Stimulated activated naive CD8-positive, alpha-beta T cell treated with anti-CD3 and anti-CD28 coated beads, Interleukin-15, amount 100 ng/mL, for 72 hours (primary cell): ENCODE measurements at regions not wholly inside any gene's neighbourhood (a gene's known extent, or its start where the extent isn't known, plus 50 kb on each side); places are given as distances from the start of the nearest gene placed in this dataset.

Experiments used
- ATAC-seq: fragments of 150-1000 bp; cut with Tn5 transposase; 2 replicates; pipeline ENCODE4 v1.10.0; 2021; ENCODE audit warnings: mild to moderate bottlenecking, moderate library complexity
- DNase-seq, 2 donors: peaks; one replicate each; pipeline ENCODE4 v3.0.0; 2021 to 2022
- H3K27ac Mint-ChIP-seq, 2 donors: one replicate each; pipeline ENCODE4 v1.8.0; 2022; ENCODE audit warnings: mild to moderate bottlenecking in 2 of 2, mixed read lengths in 2 of 2, moderate library complexity in 2 of 2
- H3K27me3 Mint-ChIP-seq: one replicate; pipeline ENCODE4 v1.8.0; 2022; ENCODE audit warnings: mixed read lengths
- H3K4me1 Mint-ChIP-seq: one replicate; pipeline ENCODE4 v1.8.0; 2022; ENCODE audit warnings: mild to moderate bottlenecking, mixed read lengths
- H3K4me3 Mint-ChIP-seq, 2 donors: one replicate each; pipeline ENCODE4 v1.8.0; 2022; ENCODE audit warnings: mild to moderate bottlenecking in 2 of 2, mixed read lengths in 2 of 2, moderate library complexity in 1 of 2
- H3K9me3 Mint-ChIP-seq, 2 donors: one replicate each; pipeline ENCODE4 v1.8.0; 2022; ENCODE audit warnings: mixed read lengths in 2 of 2

- no peak overlapping the region for H3K4me3 Mint-ChIP-seq
- ATAC-seq (no peak), DNase-seq (no peak)
- no peak overlapping the region for H3K27ac Mint-ChIP-seq
- no peaks in the 10 kb centered on the region for H3K27me3 Mint-ChIP-seq
- H3K4me1 Mint-ChIP-seq, result no peaks in the 10 kb centered on the region
- H3K9me3 Mint-ChIP-seq, result no peaks in the 10 kb centered on the region
Observed at GRCh38 chr7:84811362-84811761, 375.5 kb downstream of the SEMA3D start.

GRCh38 chr7:84809877-84810276, 377.0 kb downstream of the SEMA3D start:
- DNase-seq (no peak), ATAC-seq (no peak)
- Mint-ChIP-seq H3K27ac (peak overlapping the region in 1 of 2 donors; percentile 5), H3K4me3 (no peak overlapping the region), H3K4me1 (no peaks in the 10 kb centered on the region), H3K27me3 (no peaks in the 10 kb centered on the region), H3K9me3 (no peaks in the 10 kb centered on the region)

GRCh38 chr7:84803979-84804378, 382.9 kb downstream of the SEMA3D start:
- DNase-seq (no peak), ATAC-seq (no peak)
- no peak overlapping the region for H3K27ac Mint-ChIP-seq
- no peaks in the 10 kb centered on the region for H3K27me3 Mint-ChIP-seq
- H3K4me3 Mint-ChIP-seq, result no peak overlapping the region
- H3K4me1 Mint-ChIP-seq, result no peaks in the 10 kb centered on the region
- H3K9me3 Mint-ChIP-seq, result no peaks in the 10 kb centered on the region

- Mint-ChIP-seq H3K9me3 (peaks cover 5 to 11% of the 10 kb centered on the region in 2 donors), H3K4me1 (no peaks in the 10 kb centered on the region), H3K4me3 (no peak overlapping the region), H3K27ac (no peak overlapping the region), H3K27me3 (no peaks in the 10 kb centered on the region)
- DNase-seq, result no peak
- ATAC-seq, result no peak
Observed at GRCh38 chr7:84801396-84801795, 385.5 kb downstream of the SEMA3D start.

GRCh38 chr7:84800846-84801245, 386.0 kb downstream of the SEMA3D start:
- Mint-ChIP-seq H3K27ac (no peak overlapping the region), H3K4me3 (no peak overlapping the region), H3K9me3 (peaks cover 5 to 13% of the 10 kb centered on the region in 2 donors), H3K27me3 (no peaks in the 10 kb centered on the region), H3K4me1 (no peaks in the 10 kb centered on the region)
- no peak for ATAC-seq
- no peak for DNase-seq

GRCh38 chr7:84799106-84799505, 387.8 kb downstream of the SEMA3D start:
- ATAC-seq (no peak), DNase-seq (no peak)
- Mint-ChIP-seq H3K27me3 (no peaks in the 10 kb centered on the region), H3K4me3 (no peak overlapping the region), H3K27ac (no peak overlapping the region), H3K9me3 (peaks cover 5 to 13% of the 10 kb centered on the region in 2 donors), H3K4me1 (no peaks in the 10 kb centered on the region)

GRCh38 chr7:84792231-84792893, 394.5 kb downstream of the SEMA3D start:
- no peaks in the 10 kb centered on the region for H3K4me1 Mint-ChIP-seq
- DNase-seq, result no peak
- H3K27ac Mint-ChIP-seq, result no peak overlapping the region
- peaks cover 0 to 8% of the 10 kb centered on the region in 2 donors for H3K9me3 Mint-ChIP-seq
- no peak for ATAC-seq
- H3K4me3 Mint-ChIP-seq, result no peak overlapping the region
- no peaks in the 10 kb centered on the region for H3K27me3 Mint-ChIP-seq

GRCh38 chr7:84790882-84791281, 396.0 kb downstream of the SEMA3D start:
- no peak for ATAC-seq
- Mint-ChIP-seq H3K27me3 (no peaks in the 10 kb centered on the region), H3K27ac (no peak overlapping the region), H3K4me1 (no peaks in the 10 kb centered on the region), H3K9me3 (no peaks in the 10 kb centered on the region), H3K4me3 (no peak overlapping the region)
- no peak for DNase-seq

GRCh38 chr7:84786073-84786472, 400.8 kb downstream of the SEMA3D start:
- no peak for ATAC-seq
- Mint-ChIP-seq H3K27ac (no peak overlapping the region), H3K4me3 (no peak overlapping the region), H3K9me3 (no peaks in the 10 kb centered on the region), H3K4me1 (no peaks in the 10 kb centered on the region), H3K27me3 (no peaks in the 10 kb centered on the region)
- DNase-seq, result no peak

GRCh38 chr7:84784450-84784849, 402.4 kb downstream of the SEMA3D start:
- H3K27ac Mint-ChIP-seq, result no peak overlapping the region
- H3K9me3 Mint-ChIP-seq, result no peaks in the 10 kb centered on the region
- no peak overlapping the region for H3K4me3 Mint-ChIP-seq
- H3K4me1 Mint-ChIP-seq, result no peaks in the 10 kb centered on the region
- no peak for ATAC-seq
- no peaks in the 10 kb centered on the region for H3K27me3 Mint-ChIP-seq
- DNase-seq, result no peak

- ATAC-seq (no peak), DNase-seq (no peak)
- H3K4me3 Mint-ChIP-seq, result no peak overlapping the region
- H3K27ac Mint-ChIP-seq, result no peak overlapping the region
- H3K4me1 Mint-ChIP-seq, result no peaks in the 10 kb centered on the region
- no peaks in the 10 kb centered on the region for H3K9me3 Mint-ChIP-seq
- no peaks in the 10 kb centered on the region for H3K27me3 Mint-ChIP-seq
Observed at GRCh38 chr7:84783141-84783778, 403.6 kb downstream of the SEMA3D start.

- Mint-ChIP-seq H3K9me3 (no peaks in the 10 kb centered on the region), H3K4me1 (no peaks in the 10 kb centered on the region), H3K4me3 (no peak overlapping the region), H3K27me3 (no peaks in the 10 kb centered on the region), H3K27ac (no peak overlapping the region)
- DNase-seq, result no peak
- ATAC-seq, result no peak
Observed at GRCh38 chr7:84781838-84782237, 405.0 kb downstream of the SEMA3D start.

GRCh38 chr7:84780158-84781124, 406.4 kb downstream of the SEMA3D start:
- no peaks in the 10 kb centered on the region for H3K27me3 Mint-ChIP-seq
- ATAC-seq, result peak; percentile 35
- no peaks in the 10 kb centered on the region for H3K9me3 Mint-ChIP-seq

GRCh38 chr7:84757761-84758160, 429.1 kb downstream of the SEMA3D start:
- Mint-ChIP-seq H3K4me3 (no peak overlapping the region), H3K27ac (no peak overlapping the region), H3K9me3 (no peaks in the 10 kb centered on the region), H3K4me1 (no peaks in the 10 kb centered on the region), H3K27me3 (no peaks in the 10 kb centered on the region)
- ATAC-seq, result no peak
- DNase-seq, result no peak

More at GRCh38 chr7:84780158-84781124, 406.4 kb downstream of the SEMA3D start:
- Mint-ChIP-seq H3K4me3 (no peak overlapping the region), H3K27ac (no peak overlapping the region), H3K4me1 (no peaks in the 10 kb centered on the region)
- no peak for DNase-seq

- Mint-ChIP-seq H3K27me3 (peaks cover 17% of the 10 kb centered on the region), H3K4me1 (no peaks in the 10 kb centered on the region), H3K9me3 (peaks cover 0 to 7% of the 10 kb centered on the region in 2 donors), H3K4me3 (no peak overlapping the region), H3K27ac (no peak overlapping the region)
- DNase-seq, result no peak
- no peak for ATAC-seq
Observed at GRCh38 chr7:84746353-84746752, 440.5 kb downstream of the SEMA3D start.

- no peaks in the 10 kb centered on the region for H3K4me1 Mint-ChIP-seq
- no peak for ATAC-seq
- peaks cover 6% of the 10 kb centered on the region for H3K27me3 Mint-ChIP-seq
- peaks cover 0 to 3% of the 10 kb centered on the region in 2 donors for H3K9me3 Mint-ChIP-seq
- H3K27ac Mint-ChIP-seq, result no peak overlapping the region
- DNase-seq, result no peak
- H3K4me3 Mint-ChIP-seq, result no peak overlapping the region
Observed at GRCh38 chr7:84744385-84744784, 442.5 kb downstream of the SEMA3D start.
